ENCODE measurements at regions not wholly inside any gene's neighbourhood (a gene's known extent, or its start where the extent isn't known, plus 50 kb on each side); places are given as distances from the start of the nearest gene placed in this dataset.

DNA sequence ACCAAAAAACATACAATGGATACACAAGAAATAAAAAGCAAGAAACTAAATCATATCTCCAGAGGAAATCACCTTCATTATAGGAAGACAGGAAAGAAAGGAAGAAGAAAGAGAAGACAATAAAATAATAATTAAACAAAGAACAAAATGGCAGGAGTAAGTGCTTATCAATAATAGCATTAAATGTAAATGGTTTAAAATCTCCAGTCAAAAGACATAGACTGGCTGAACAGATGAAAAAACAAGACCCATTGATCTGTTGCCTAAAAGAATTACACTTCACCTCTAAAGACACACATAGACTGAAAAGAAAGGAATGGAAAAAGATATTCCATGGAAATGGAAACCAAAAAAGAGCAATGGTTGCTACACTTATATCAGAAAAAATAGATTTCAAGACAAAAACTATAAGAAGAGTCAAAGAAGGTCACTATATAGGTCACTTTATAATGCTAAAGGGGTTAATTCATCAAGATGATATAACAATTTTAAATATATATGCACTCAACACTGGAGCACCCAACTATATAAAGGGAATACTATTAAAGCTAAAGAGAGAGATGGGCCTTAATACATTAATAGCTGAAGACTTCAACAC, 118.4 kb upstream of the SESN3 start:
- no peak for TF ChIP-seq CTCF (IDR thresholded peaks at IDR 0.05)
- no peak for TF ChIP-seq POLR2A (IDR thresholded peaks at IDR 0.05)

Data from Peyer's patch (tissue), 4 donors.